SU-DHL-6 (cell line): ENCODE measurements at regions not wholly inside any gene's neighbourhood (a gene's known extent, or its start where the extent isn't known, plus 50 kb on each side); places are given as distances from the start of the nearest gene placed in this dataset.

Source experiments
- H2AFZ ChIP-seq: fragments of 200-600 bp; sonication (generic); 2 replicates; pipeline ENCODE4 v1.6.1; 2014; ENCODE audit warnings: low read depth, mild to moderate bottlenecking, moderate library complexity, mixed read lengths, antibody characterized with exemption, low read length; ENCODE audit not compliant: severe bottlenecking
- H3F3A ChIP-seq: fragments of 200-600 bp; shearing (Covaris generic); 2 replicates; pipeline ENCODE4 v1.6.0; 2016; ENCODE audit warnings: antibody characterized with exemption, mild to moderate bottlenecking; ENCODE audit not compliant: insufficient read depth
- H3K27ac ChIP-seq: fragments of 200-600 bp; sonication (generic); 2 replicates; pipeline ENCODE4 v1.5.1; 2016; ENCODE audit warnings: low read depth, mild to moderate bottlenecking, low read length, moderate library complexity, mixed read lengths
- H3K27me3 ChIP-seq: fragments of 200-600 bp; sonication (generic), shearing (Covaris generic); 2 replicates; pipeline ENCODE4 v1.6.0; 2014; ENCODE audit warnings: mild to moderate bottlenecking, low read length
- H3K36me3 ChIP-seq: fragments of 200-600 bp; sonication (generic); 2 replicates; pipeline ENCODE4 v1.6.1; 2014; ENCODE audit warnings: mild to moderate bottlenecking, low read length, mixed read lengths
- H3K4me2 ChIP-seq: fragments of 300-600, 200-600 bp; shearing (Covaris generic), sonication (generic); 2 replicates; pipeline ENCODE4 v1.6.0; 2014; ENCODE audit warnings: low read length, low read depth, mild to moderate bottlenecking; ENCODE audit not compliant: poor library complexity, severe bottlenecking
- H3K4me3 ChIP-seq: fragments of 200-600 bp; sonication (generic); 2 replicates; pipeline ENCODE4 v1.5.1; 2014; ENCODE audit warnings: antibody characterized with exemption, low read length, mild to moderate bottlenecking, mixed read lengths; ENCODE audit not compliant: insufficient read depth, poor library complexity, severe bottlenecking
- H3K79me2 ChIP-seq: fragments of 200-600 bp; sonication (generic); 2 replicates; pipeline ENCODE4 v1.6.1; 2014; ENCODE audit warnings: mild to moderate bottlenecking, low read length, moderate library complexity; ENCODE audit not compliant: insufficient read depth
- H3K9ac ChIP-seq: fragments of 200-600 bp; sonication (generic); 2 replicates; pipeline ENCODE4 v1.7.0; 2014; ENCODE audit warnings: mild to moderate bottlenecking, low read length
- H3K9me2 ChIP-seq: fragments of 200-600 bp; sonication (generic); replicated peaks from 2 replicates; pipeline ENCODE4 v1.6.1; 2014; ENCODE audit warnings: low read length; ENCODE audit not compliant: insufficient read depth
- H3K9me3 ChIP-seq: fragments of 200-600 bp; sonication (generic); 2 replicates; pipeline ENCODE4 v1.6.1; 2014; ENCODE audit warnings: low read length, mixed read lengths; ENCODE audit not compliant: insufficient read depth
- H4K20me1 ChIP-seq: fragments of 200-600 bp; sonication (generic); 2 replicates; pipeline ENCODE4 v1.6.1; 2014; ENCODE audit warnings: low read depth, mild to moderate bottlenecking, antibody characterized with exemption, low read length, moderate library complexity, mixed read lengths
- EZH2phosphoT487 ChIP-seq: fragments of 200-600 bp; sonication (generic), shearing (Covaris generic); conservative IDR thresholded peaks from 2 replicates; pipeline ENCODE4 v1.6.1; 2018; ENCODE audit warnings: mild to moderate bottlenecking, antibody characterized with exemption, low read length, moderate library complexity, mixed read lengths
- TF ChIP-seq, protein P1 (sequence below): fragments of 200-600 bp; sonication (generic); IDR thresholded peaks from one replicate; pipeline ENCODE4 v1.5.1; 2017; ENCODE audit warnings: antibody characterized with exemption, mild to moderate bottlenecking, low read length, moderate library complexity; ENCODE audit not compliant: insufficient read depth, poor library complexity, severe bottlenecking

- H3F3A ChIP-seq = no peaks in the 10 kb centered on the region
- H3K4me3 ChIP-seq = no peak overlapping the region
- no peak overlapping the region for H3K4me2 ChIP-seq
- no peaks in the 10 kb centered on the region for H3K9me3 ChIP-seq
- peaks cover 3% of the 10 kb centered on the region; the same call in 1 of the 2 replicates for H4K20me1 ChIP-seq
- no peaks in the 10 kb centered on the region for H3K9me2 ChIP-seq
- no peak overlapping the region for H3K9ac ChIP-seq
- H3K36me3 ChIP-seq = no peaks in the 10 kb centered on the region
- no peak overlapping the region for H3K27ac ChIP-seq
- H3K27me3 ChIP-seq = no peaks in the 10 kb centered on the region
- no peak overlapping the region for H2AFZ ChIP-seq
- H3K79me2 ChIP-seq = no peaks in the 10 kb centered on the region
- no peak for TF ChIP-seq EZH2phosphoT487
- TF ChIP-seq, protein P1, sequence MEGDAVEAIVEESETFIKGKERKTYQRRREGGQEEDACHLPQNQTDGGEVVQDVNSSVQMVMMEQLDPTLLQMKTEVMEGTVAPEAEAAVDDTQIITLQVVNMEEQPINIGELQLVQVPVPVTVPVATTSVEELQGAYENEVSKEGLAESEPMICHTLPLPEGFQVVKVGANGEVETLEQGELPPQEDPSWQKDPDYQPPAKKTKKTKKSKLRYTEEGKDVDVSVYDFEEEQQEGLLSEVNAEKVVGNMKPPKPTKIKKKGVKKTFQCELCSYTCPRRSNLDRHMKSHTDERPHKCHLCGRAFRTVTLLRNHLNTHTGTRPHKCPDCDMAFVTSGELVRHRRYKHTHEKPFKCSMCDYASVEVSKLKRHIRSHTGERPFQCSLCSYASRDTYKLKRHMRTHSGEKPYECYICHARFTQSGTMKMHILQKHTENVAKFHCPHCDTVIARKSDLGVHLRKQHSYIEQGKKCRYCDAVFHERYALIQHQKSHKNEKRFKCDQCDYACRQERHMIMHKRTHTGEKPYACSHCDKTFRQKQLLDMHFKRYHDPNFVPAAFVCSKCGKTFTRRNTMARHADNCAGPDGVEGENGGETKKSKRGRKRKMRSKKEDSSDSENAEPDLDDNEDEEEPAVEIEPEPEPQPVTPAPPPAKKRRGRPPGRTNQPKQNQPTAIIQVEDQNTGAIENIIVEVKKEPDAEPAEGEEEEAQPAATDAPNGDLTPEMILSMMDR = no peak
These were observed 201.3 kb upstream of the SEMA3C start for GRCh38 chr7:81120111-81120510.

DNA sequence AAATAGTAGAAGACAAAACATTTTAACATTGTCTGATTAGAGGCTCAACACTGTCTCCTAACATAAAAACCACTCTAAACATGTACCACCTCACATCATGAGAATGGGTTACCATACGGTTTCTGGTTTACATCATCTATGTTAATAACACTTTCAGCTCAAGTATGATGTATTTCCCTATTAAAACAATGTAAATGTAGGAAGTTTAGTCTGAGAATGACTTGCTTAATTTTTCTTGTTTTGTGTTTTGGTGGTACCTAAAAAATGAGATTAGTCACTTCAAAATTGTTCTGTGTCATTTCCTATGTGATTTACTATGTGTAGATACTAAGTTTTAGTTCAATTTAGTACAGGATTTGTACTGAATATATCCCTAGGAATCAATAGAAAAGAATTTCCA lies 195.8 kb upstream of the SEMA3C start:
- Histone ChIP-seq H3K79me2 (no peaks in the 10 kb centered on the region), H3F3A (no peaks in the 10 kb centered on the region), H3K27me3 (no peaks in the 10 kb centered on the region; the same call in 1 of the 2 replicates), H3K4me3 (no peak overlapping the region), H3K27ac (no peak overlapping the region), H3K4me2 (no peak overlapping the region), H3K36me3 (no peaks in the 10 kb centered on the region), H3K9ac (no peak overlapping the region), H4K20me1 (no peaks in the 10 kb centered on the region), H2AFZ (no peak overlapping the region), H3K9me3 (no peaks in the 10 kb centered on the region), H3K9me2 (no peaks in the 10 kb centered on the region)
- TF ChIP-seq EZH2phosphoT487 = no peak

DNA sequence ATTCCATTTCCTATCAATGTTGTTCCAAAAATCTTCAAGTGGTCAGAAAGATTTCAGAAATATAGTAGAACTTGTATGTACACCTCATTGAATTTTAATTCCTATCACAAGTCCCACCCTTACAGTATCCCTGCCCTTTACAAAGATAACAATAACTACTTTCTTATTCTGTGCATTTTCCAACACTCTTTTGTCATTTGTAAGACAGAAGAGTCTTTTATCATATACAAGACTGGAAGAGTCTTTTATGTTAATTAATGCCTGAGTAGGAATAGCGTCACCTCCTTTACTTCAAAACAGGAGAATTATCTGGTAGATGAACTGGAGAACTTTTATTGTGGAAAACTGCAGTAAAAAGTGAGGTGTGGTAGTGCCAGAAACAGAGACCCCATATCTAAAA lies 193.9 kb upstream of the SEMA3C start:
- H3K9ac ChIP-seq = no peak overlapping the region
- H3K4me2 ChIP-seq = no peak overlapping the region
- H4K20me1 ChIP-seq = no peaks in the 10 kb centered on the region
- no peaks in the 10 kb centered on the region for H3F3A ChIP-seq
- no peaks in the 10 kb centered on the region for H3K79me2 ChIP-seq
- TF ChIP-seq EZH2phosphoT487 = no peak
- TF ChIP-seq, protein P1 = no peak
- H3K9me2 ChIP-seq = no peaks in the 10 kb centered on the region
- no peaks in the 10 kb centered on the region; the same call in 1 of the 2 replicates for H3K27me3 ChIP-seq
- H3K36me3 ChIP-seq = no peaks in the 10 kb centered on the region
- H2AFZ ChIP-seq = no peak overlapping the region
- H3K27ac ChIP-seq = no peak overlapping the region
- H3K9me3 ChIP-seq = no peaks in the 10 kb centered on the region
- no peak overlapping the region for H3K4me3 ChIP-seq

GRCh38 chr7:81111781-81112540 lies 193.1 kb upstream of the SEMA3C start:
- no peaks in the 10 kb centered on the region for H3F3A ChIP-seq
- H2AFZ ChIP-seq = no peak overlapping the region
- H4K20me1 ChIP-seq = no peaks in the 10 kb centered on the region
- no peaks in the 10 kb centered on the region for H3K79me2 ChIP-seq
- TF ChIP-seq, protein P1 = no peak
- no peak for TF ChIP-seq EZH2phosphoT487
- no peak overlapping the region for H3K4me3 ChIP-seq
- H3K9ac ChIP-seq = no peak overlapping the region
- H3K4me2 ChIP-seq = no peak overlapping the region
- H3K27ac ChIP-seq = no peak overlapping the region
- H3K9me2 ChIP-seq = no peaks in the 10 kb centered on the region
- no peaks in the 10 kb centered on the region for H3K9me3 ChIP-seq
- no peaks in the 10 kb centered on the region; the same call in 1 of the 2 replicates for H3K27me3 ChIP-seq
- no peaks in the 10 kb centered on the region for H3K36me3 ChIP-seq
